ENCODE measurements at regions not wholly inside any gene's neighbourhood (a gene's known extent, or its start where the extent isn't known, plus 50 kb on each side); places are given as distances from the start of the nearest gene placed in this dataset.

- peaks cover 0 to 4% (median 0%) of the 10 kb centered on the region in 11 donors for H3K9me3 ChIP-seq
- DNase-seq (peak in 1 of 2 donors; percentile 45), ATAC-seq (peak; percentile 80 to 95 (median 86))
- no peaks in the 10 kb centered on the region for H3K27me3 ChIP-seq
- H3K36me3 ChIP-seq = no peaks in the 10 kb centered on the region
- intact Hi-C loops (cut with DNase I) = loop anchor here in 5 of 10 donors (2.0 to 10.0 kb wide), 4 partner anchors 34 to 802 kb away; partner anchors contain the start of gene PLK2 (in 1 of the 5)
- peak in 4 of 9 donors; percentile 5 to 40 (median 31) for TF ChIP-seq CTCF (IDR thresholded peaks at IDR 0.05)
- peaks cover 0 to 30% (median 3%) of the 10 kb centered on the region in 9 donors for H3K4me1 ChIP-seq
- H3K4me3 ChIP-seq = no peak overlapping the region
- peak overlapping the region in 8 of 10 donors; percentile 24 to 89 (median 76) for H3K27ac ChIP-seq
- WGBS, 2 donors = 30 to 47% methylated on average over 4 of the region's 4 CpGs
Observed at GRCh38 chr5:57662991-57663390, 180.4 kb upstream of the ACTBL2 start.

DNA sequence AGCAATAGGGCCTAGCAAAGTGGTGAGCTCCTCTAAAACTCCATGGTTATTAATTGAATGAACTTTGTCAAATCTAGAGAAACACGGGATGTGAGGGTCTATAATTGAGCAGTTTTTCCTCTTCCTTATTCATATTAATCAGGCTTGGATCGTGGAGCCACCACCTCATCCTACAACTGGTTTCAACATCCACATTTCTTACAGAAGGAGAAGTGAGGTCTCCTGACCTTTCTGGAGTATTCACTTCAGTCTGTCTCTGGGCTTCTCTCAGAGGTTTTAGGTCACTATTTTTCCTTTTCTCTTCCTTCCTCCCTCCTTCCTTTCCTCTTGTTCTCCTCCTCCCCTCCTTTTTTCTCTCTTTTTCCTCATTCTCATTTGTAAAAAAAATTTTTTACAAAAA lies 177.3 kb upstream of the ACTBL2 start:
- no peak for DNase-seq
- no peak for ATAC-seq
- Histone ChIP-seq H3K4me1 (peaks cover 0 to 28% (median 3%) of the 10 kb centered on the region in 9 donors), H3K36me3 (no peaks in the 10 kb centered on the region), H3K4me3 (no peak overlapping the region), H3K9me3 (peaks cover 0 to 13% (median 0%) of the 10 kb centered on the region in 11 donors), H3K27ac (no peak overlapping the region), H3K27me3 (no peaks in the 10 kb centered on the region)
- intact Hi-C loops (cut with DNase I) = loop anchor here in 8 of 10 donors (5.0 to 10.0 kb wide), 6 partner anchors 37 to 805 kb away; partner anchors contain the start of gene PLK2 (in 4 of the 8)
- TF ChIP-seq CTCF (IDR thresholded peaks at IDR 0.05) = no peak
- WGBS, 2 donors = 86 to 93% methylated on average over 2 of the region's 2 CpGs

DNA sequence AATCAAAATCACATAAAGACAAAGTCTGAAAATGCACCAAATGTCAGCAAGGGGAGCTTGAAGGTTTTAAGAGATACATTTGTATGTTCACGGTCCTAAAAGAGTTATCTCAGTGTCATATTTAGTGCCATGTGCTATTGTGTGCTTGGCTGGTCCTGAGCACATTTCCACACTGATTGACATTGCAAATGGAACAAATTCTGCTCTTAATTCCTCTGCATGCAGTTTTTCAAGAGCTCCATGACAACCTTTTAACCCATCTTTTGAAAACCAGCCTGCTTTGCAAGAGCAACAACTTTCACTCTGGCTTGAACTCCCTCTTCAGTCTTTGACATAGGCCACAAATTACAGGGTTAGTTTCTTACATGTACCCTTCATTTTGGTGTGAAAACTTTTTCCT lies 175.4 kb upstream of the ACTBL2 start:
- Histone ChIP-seq H3K27me3 (no peaks in the 10 kb centered on the region), H3K27ac (no peak overlapping the region), H3K36me3 (no peaks in the 10 kb centered on the region), H3K9me3 (peaks cover 0 to 13% (median 0%) of the 10 kb centered on the region in 11 donors), H3K4me3 (no peak overlapping the region), H3K4me1 (peaks cover 0 to 29% (median 3%) of the 10 kb centered on the region in 9 donors)
- WGBS, 2 donors = 51 to 64% methylated on average over 1 of the region's 1 CpG
- no peak for DNase-seq
- ATAC-seq = no peak
- TF ChIP-seq CTCF (IDR thresholded peaks at IDR 0.05) = no peak
- intact Hi-C loops (cut with DNase I) = loop anchor here in 6 of 10 donors (10.0 kb wide), 4 partner anchors 117 to 807 kb away; partner anchors contain the start of gene PLK2 (in 3 of the 6)

DNA sequence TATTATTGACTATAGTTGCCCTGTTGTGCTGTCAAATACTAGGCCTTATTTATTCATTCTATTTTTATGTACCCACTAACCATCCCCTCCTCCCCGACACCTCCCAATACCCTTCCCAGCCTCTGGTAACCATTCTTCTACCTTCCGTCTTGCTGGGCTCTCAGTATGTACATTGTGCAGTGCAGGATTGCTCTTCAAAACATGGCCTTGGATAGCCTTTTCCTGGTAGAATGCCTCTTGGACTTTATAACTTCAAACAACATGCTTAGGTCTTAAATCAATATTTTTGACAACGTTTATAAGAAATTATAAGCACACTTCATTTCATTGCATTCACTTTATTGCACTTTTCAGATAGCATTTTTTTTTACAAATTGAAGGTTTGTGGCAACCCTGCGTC lies 172.6 kb upstream of the ACTBL2 start:
- ATAC-seq (no peak), DNase-seq (no peak)
- Histone ChIP-seq H3K4me3 (no peak overlapping the region), H3K36me3 (no peaks in the 10 kb centered on the region), H3K4me1 (peaks cover 0 to 21% (median 0%) of the 10 kb centered on the region in 9 donors), H3K27ac (no peak overlapping the region), H3K27me3 (no peaks in the 10 kb centered on the region), H3K9me3 (peaks cover 0 to 13% (median 0%) of the 10 kb centered on the region in 11 donors)
- 81 to 96% methylated on average over 4 of the region's 4 CpGs for WGBS, 2 donors
- intact Hi-C loops (cut with DNase I) = loop anchor here in 6 of 10 donors (10.0 kb wide), 4 partner anchors 120 to 810 kb away; partner anchors contain the start of gene PLK2 (in 3 of the 6)
- no peak for TF ChIP-seq CTCF (IDR thresholded peaks at IDR 0.05)
